H1 (cell line): ENCODE measurements at regions not wholly inside any gene's neighbourhood (a gene's known extent, or its start where the extent isn't known, plus 50 kb on each side); places are given as distances from the start of the nearest gene placed in this dataset.

Experiments
- CTCF ChIA-PET: fragments of 300-600 bp; sonication (Branson Sonifier 250); formaldehyde crosslinking; loops from one replicate; lab custom pipeline; 2021; ENCODE audit not compliant: partially characterized antibody; lab: Charles Lee
- POLR2A ChIA-PET: fragments of 300-600 bp; sonication (Branson Sonifier 250); formaldehyde crosslinking; loops from one replicate; lab custom pipeline; 2021; ENCODE audit warnings: inconsistent platforms; ENCODE audit not compliant: partially characterized antibody; lab: Charles Lee
- DNase-seq, 2 experiments: peaks; one replicate each; pipeline versions ENCODE4 v3.0.0 to v3.0.0-alpha.2; 2010 to 2022; ENCODE audit warnings: low spot score in 2 of 2, low read depth in 1 of 2, mixed read lengths in 1 of 2
- FAIRE-seq: peaks from 2 replicates; lab custom pipeline; 2011; peaks lifted over from hg19 to GRCh38; lab: Jason Lieb, UNC
- H2AFZ ChIP-seq: 2 replicates; pipeline ENCODE4 v1.8.1; 2012; ENCODE audit warnings: low read length, inconsistent platforms
- H2AK5ac ChIP-seq: 2 replicates; pipeline ENCODE4 v1.6.1; 2013; ENCODE audit warnings: low read depth, low read length
- H2BK120ac ChIP-seq: replicated peaks from 2 replicates; pipeline ENCODE3; 2013; ENCODE audit warnings: low read depth, low read length, inconsistent platforms
- H2BK12ac ChIP-seq: 2 replicates; pipeline ENCODE4 v1.6.1; 2013; ENCODE audit warnings: low read depth, low read length
- H2BK15ac ChIP-seq: 2 replicates; pipeline ENCODE4 v1.6.1; 2013; ENCODE audit warnings: low read length
- H2BK20ac ChIP-seq: 2 replicates; pipeline ENCODE4 v1.6.1; 2013; ENCODE audit warnings: low read length
- H2BK5ac ChIP-seq: 2 replicates; pipeline ENCODE4 v1.6.1; 2013; ENCODE audit warnings: low read depth, low read length
- H3K14ac ChIP-seq: 2 replicates; pipeline ENCODE4 v1.6.1; 2013; ENCODE audit warnings: inconsistent platforms; ENCODE audit not compliant: insufficient read length
- H3K18ac ChIP-seq: 2 replicates; pipeline ENCODE4 v1.6.1; 2013; ENCODE audit warnings: low read length; ENCODE audit errors: extremely low read depth
- H3K23ac ChIP-seq: 2 replicates; pipeline ENCODE4 v1.6.1; 2013; ENCODE audit warnings: inconsistent platforms; ENCODE audit not compliant: insufficient read length
- H3K23me2 ChIP-seq: 2 replicates; pipeline ENCODE4 v1.6.1; 2013; ENCODE audit warnings: low read depth, low read length
- H3K27ac ChIP-seq: 2 replicates; pipeline ENCODE4 v1.6.1; 2011; ENCODE audit warnings: low read depth, low read length, inconsistent platforms
- H3K27me3 ChIP-seq, 4 experiments: replicated peaks in 1 of 4; 1 replicate in 1 of 4; 2 replicates in 3 of 4; pipeline versions ENCODE4 v1.6.1 to v1.8.1; 2011 to 2013; ENCODE audit warnings: low read length in 3 of 4, mild to moderate bottlenecking in 3 of 4, inconsistent platforms in 2 of 4, mixed read lengths in 2 of 4, moderate library complexity in 1 of 4; ENCODE audit not compliant: control insufficient read depth in 3 of 4, insufficient read depth in 3 of 4; ENCODE audit errors: extremely low read depth in 1 of 4
- H3K36me3 ChIP-seq, 4 experiments: 2 replicates each; pipeline versions ENCODE4 v1.6.1 to v1.8.1; 2011 to 2013; ENCODE audit warnings: mild to moderate bottlenecking in 4 of 4, low read length in 3 of 4, moderate library complexity in 2 of 4, control low read depth in 1 of 4, inconsistent platforms in 1 of 4; ENCODE audit not compliant: insufficient read depth in 4 of 4, control insufficient read depth in 2 of 4
- H3K4ac ChIP-seq: replicated peaks from 2 replicates; pipeline ENCODE3; 2013; ENCODE audit warnings: low read length, low read depth, mixed read lengths, inconsistent platforms; ENCODE audit not compliant: insufficient read length
- H3K4me1 ChIP-seq, 4 experiments: replicated peaks in 1 of 4; 1 replicate in 1 of 4; 2 replicates in 3 of 4; pipeline versions ENCODE4 v1.6.1 to v1.8.1; 2011 to 2013; ENCODE audit warnings: low read length in 3 of 4, inconsistent platforms in 2 of 4, mixed read lengths in 1 of 4; ENCODE audit not compliant: insufficient read depth in 4 of 4, control insufficient read depth in 3 of 4
- H3K4me2 ChIP-seq, 2 experiments: 2 replicates each; pipeline versions ENCODE4 v1.6.1 to v1.8.1; 2011 to 2013; ENCODE audit warnings: low read depth in 2 of 2, low read length in 2 of 2, control low read depth in 1 of 2, inconsistent platforms in 1 of 2, mild to moderate bottlenecking in 1 of 2; ENCODE audit not compliant: insufficient read depth in 1 of 2
- H3K4me3 ChIP-seq, 4 experiments: fragments of 200-600, 300-600 bp in 1 of 4; sonication (generic), shearing (Covaris generic), sonication (Bioruptor Twin) in 1 of 4; 2 replicates each; pipeline versions ENCODE4 v1.5.1 to v1.8.1; 2011 to 2016; ENCODE audit warnings: low read length in 4 of 4, low read depth in 3 of 4, control low read depth in 2 of 4, inconsistent platforms in 2 of 4, mild to moderate bottlenecking in 2 of 4, mixed read lengths in 1 of 4, moderate library complexity in 1 of 4; ENCODE audit not compliant: insufficient read depth in 2 of 4; ENCODE audit errors: extremely low read depth in 1 of 4
- H3K56ac ChIP-seq: replicated peaks from 2 replicates; pipeline ENCODE3; 2013; ENCODE audit warnings: low read depth, mild to moderate bottlenecking, mixed read lengths, low read length, inconsistent platforms; ENCODE audit not compliant: insufficient read length
- H3K79me1 ChIP-seq: 2 replicates; pipeline ENCODE4 v1.6.1; 2013; ENCODE audit warnings: low read depth, low read length, control low read depth
- H3K79me2 ChIP-seq, 2 experiments: 2 replicates each; pipeline versions ENCODE4 v1.6.1 to v1.8.1; 2012 to 2013; ENCODE audit warnings: low read length in 2 of 2, mild to moderate bottlenecking in 2 of 2, inconsistent platforms in 1 of 2; ENCODE audit not compliant: insufficient read depth in 2 of 2, control insufficient read depth in 1 of 2
- H3K9ac ChIP-seq, 4 experiments: replicated peaks in 1 of 4; 1 replicate in 1 of 4; 2 replicates in 3 of 4; pipeline versions ENCODE4 v1.6.1 to v1.8.1; 2011 to 2013; ENCODE audit warnings: low read depth in 3 of 4, low read length in 3 of 4, control low read depth in 2 of 4, mild to moderate bottlenecking in 2 of 4, moderate library complexity in 2 of 4, inconsistent platforms in 1 of 4; ENCODE audit errors: extremely low read depth in 1 of 4
- H3K9me3 ChIP-seq, 2 experiments: 2 replicates each; pipeline versions ENCODE4 v1.6.1 to v1.8.1; 2012 to 2013; ENCODE audit warnings: mild to moderate bottlenecking in 2 of 2, moderate library complexity in 2 of 2, control low read depth in 1 of 2, inconsistent platforms in 1 of 2, low read depth in 1 of 2, low read length in 1 of 2, mixed read lengths in 1 of 2; ENCODE audit not compliant: insufficient read depth in 2 of 2
- H4K20me1 ChIP-seq, 2 experiments: replicated peaks in 1 of 2; 2 replicates each; pipeline versions ENCODE3 to v1.8.1; 2011 to 2013; ENCODE audit warnings: inconsistent platforms in 2 of 2, low read length in 2 of 2, mild to moderate bottlenecking in 1 of 2; ENCODE audit not compliant: insufficient read depth in 2 of 2, control insufficient read depth in 1 of 2
- H4K5ac ChIP-seq: 2 replicates; pipeline ENCODE4 v1.6.1; 2013; ENCODE audit warnings: low read length, low read depth, mixed read lengths, inconsistent platforms; ENCODE audit not compliant: insufficient read length
- H4K8ac ChIP-seq: 2 replicates; pipeline ENCODE4 v1.8.0; 2013; ENCODE audit warnings: mild to moderate bottlenecking, moderate library complexity, low read length, inconsistent platforms; ENCODE audit not compliant: insufficient read depth; ENCODE audit errors: extremely low read depth
- H4K91ac ChIP-seq: replicated peaks from 2 replicates; pipeline ENCODE3; 2013; ENCODE audit warnings: low read length, mixed read lengths, inconsistent platforms; ENCODE audit not compliant: insufficient read length
- MAFK ChIP-seq: IDR thresholded peaks from 2 replicates; pipeline ENCODE4 v1.6.1; 2012; ENCODE audit warnings: low read depth, mild to moderate bottlenecking, improper control_type of control experiment, low read length
- SIX5 ChIP-seq: IDR thresholded peaks from 2 replicates; pipeline ENCODE4 v1.6.1; 2011; ENCODE audit warnings: mild to moderate bottlenecking, low read depth, low read length
- WGBS, 2 experiments: shearing (Covaris generic) in 1 of 2; methylation state at CpG; one replicate each; pipeline versions ENCODE4 v1.1.6 to v1.1.7; 2013 to 2015; ENCODE audit warnings: low lambda C conversion rate in 2 of 2, mixed read lengths in 2 of 2, inconsistent platforms in 1 of 2, low coverage in 1 of 2, missing lambda C conversion rate in 1 of 2; ENCODE audit not compliant: insufficient replicate concordance in 2 of 2, insufficient coverage in 1 of 2, insufficient read length in 1 of 2; ENCODE audit errors: extremely low coverage in 1 of 2, missing lambda C conversion rate in 1 of 2; 5-methylcytosine and 5-hydroxymethylcytosine counted together

GRCh38 chr4:127406187-127406586 is 226.6 kb upstream of the INTU start:
- no peak overlapping the region for H2BK20ac ChIP-seq
- H3K23me2 ChIP-seq = no peaks in the 10 kb centered on the region; the same call in 1 of the 2 replicates
- ChIA-PET CTCF (no interaction called here), POLR2A (no interaction called here)
- no peak overlapping the region for H3K14ac ChIP-seq
- no peaks in the 10 kb centered on the region for H4K20me1 ChIP-seq
- 90% methylated on average over 1 of the region's 1 CpG; no CpG with 5 or more reads in 1 of the 2 experiments for WGBS, 2 experiments
- no peaks in the 10 kb centered on the region for H3K4me1 ChIP-seq
- H3K4me2 ChIP-seq = no peak overlapping the region
- no peak overlapping the region for H2BK5ac ChIP-seq
- no peak overlapping the region for H3K9ac ChIP-seq
- no peak overlapping the region for H2AFZ ChIP-seq
- H3K36me3 ChIP-seq = peaks cover 0 to 9% (median 3%) of the 10 kb centered on the region in 4 experiments; a peak in 3 of 8 replicates
- no peak overlapping the region for H3K56ac ChIP-seq
- H3K27me3 ChIP-seq = no peaks in the 10 kb centered on the region
- no peak overlapping the region for H2BK15ac ChIP-seq
- no peak overlapping the region for H3K4ac ChIP-seq
- H3K79me2 ChIP-seq = no peaks in the 10 kb centered on the region
- DNase-seq (no peak), FAIRE-seq (no peak)
- H2BK12ac ChIP-seq = no peak overlapping the region
- H3K9me3 ChIP-seq = peaks cover 18 to 23% of the 10 kb centered on the region in 2 experiments
- no peak overlapping the region for H3K27ac ChIP-seq
- no peaks in the 10 kb centered on the region for H3K79me1 ChIP-seq
- no peak overlapping the region for H2BK120ac ChIP-seq
- no peak overlapping the region for H4K5ac ChIP-seq
- H3K4me3 ChIP-seq = no peak overlapping the region; a peak in 1 of 8 replicates
- no peak overlapping the region for H2AK5ac ChIP-seq
- H3K18ac ChIP-seq = no peak overlapping the region
- no peak overlapping the region for H4K8ac ChIP-seq
- H3K23ac ChIP-seq = no peak overlapping the region
- H4K91ac ChIP-seq = no peak overlapping the region
- TF ChIP-seq SIX5 (no peak), MAFK (no peak)
